ENCODE measurements at regions not wholly inside any gene's neighbourhood (a gene's known extent, or its start where the extent isn't known, plus 50 kb on each side); places are given as distances from the start of the nearest gene placed in this dataset.

DNA sequence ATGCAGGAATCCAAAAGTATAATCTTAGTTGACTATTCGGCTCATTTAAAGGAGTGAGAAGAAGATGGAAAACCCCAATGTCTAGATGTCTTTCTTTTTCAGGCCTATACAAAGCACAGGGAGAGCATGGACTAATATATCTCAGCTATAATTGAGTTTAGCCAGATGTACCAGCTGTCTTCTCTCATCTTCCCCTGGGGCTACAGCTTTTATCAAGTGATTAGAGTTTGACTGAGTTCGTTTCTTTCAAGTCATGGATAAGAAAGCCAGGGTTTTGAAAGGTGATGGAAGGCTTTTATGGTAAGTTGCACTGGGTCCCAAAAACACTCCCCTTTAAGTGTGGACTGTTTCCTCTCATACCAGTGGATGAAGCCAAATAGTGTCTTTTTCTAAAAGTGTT is 1172.8 kb upstream of the TENM4 start:
- no peak overlapping the region for H3K4me3 ChIP-seq (replicated peaks; ENCODE audit: low read depth, low read length)
- TF ChIP-seq CTCF (IDR thresholded peaks at IDR 0.05; ENCODE audit: low read depth, low read length, missing control alignments) = no peak
- no peak for DNase-seq (ENCODE audit: extremely low read depth, low read depth)

DNA sequence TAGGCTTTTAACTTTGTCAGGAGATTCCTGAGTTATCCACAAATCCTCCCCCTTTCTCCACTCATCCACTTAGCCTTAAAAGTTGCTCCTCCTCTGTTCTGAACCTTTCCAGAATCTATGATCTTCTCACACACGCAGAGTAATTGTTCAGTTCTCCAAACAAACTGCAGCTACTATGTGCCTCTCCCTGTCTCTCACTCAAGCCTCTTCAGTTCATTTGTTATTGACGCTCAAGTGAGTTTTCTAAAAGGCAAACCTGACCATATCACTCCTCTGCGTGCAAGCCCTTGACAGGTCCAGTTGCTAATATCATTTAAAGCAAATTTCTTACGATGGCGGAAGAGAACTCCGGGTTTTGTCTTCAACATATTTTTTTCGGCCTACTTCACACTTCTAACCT is 1169.7 kb upstream of the TENM4 start:
- DNase-seq (ENCODE audit: extremely low read depth, low read depth) = no peak
- TF ChIP-seq CTCF (IDR thresholded peaks at IDR 0.05; ENCODE audit: low read depth, low read length, missing control alignments) = no peak
- H3K4me3 ChIP-seq (replicated peaks; ENCODE audit: low read depth, low read length) = no peak overlapping the region

DNA sequence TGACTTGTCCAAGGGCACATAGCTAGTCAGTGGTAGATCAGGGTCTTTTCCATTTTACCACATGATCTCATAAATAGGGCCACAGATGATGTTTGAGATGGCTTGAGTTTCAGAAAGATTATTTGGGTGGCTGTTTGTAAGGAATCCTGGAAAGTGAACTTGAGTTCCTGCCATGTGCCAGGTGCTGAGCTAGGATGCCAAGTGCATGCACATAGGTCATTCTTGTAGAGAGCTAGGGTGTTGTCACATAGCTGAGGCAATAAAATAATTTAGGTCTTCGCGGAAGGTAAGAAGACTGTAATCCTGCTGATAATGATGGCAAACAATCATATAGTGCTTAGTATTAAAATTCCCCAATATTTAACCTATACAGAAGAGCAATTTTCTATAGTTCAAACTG is 1162.6 kb upstream of the TENM4 start:
- no peak overlapping the region for H3K4me3 ChIP-seq (replicated peaks; ENCODE audit: low read depth, low read length)
- no peak for DNase-seq (ENCODE audit: extremely low read depth, low read depth)
- TF ChIP-seq CTCF (IDR thresholded peaks at IDR 0.05; ENCODE audit: low read depth, low read length, missing control alignments) = no peak

GRCh38 chr11:80598905-80599304 is 1158.1 kb upstream of the TENM4 start:
- no peak for DNase-seq (ENCODE audit: extremely low read depth, low read depth)
- no peak overlapping the region for H3K4me3 ChIP-seq (replicated peaks; ENCODE audit: low read depth, low read length)
- no peak for TF ChIP-seq CTCF (IDR thresholded peaks at IDR 0.05; ENCODE audit: low read depth, low read length, missing control alignments)

DNA sequence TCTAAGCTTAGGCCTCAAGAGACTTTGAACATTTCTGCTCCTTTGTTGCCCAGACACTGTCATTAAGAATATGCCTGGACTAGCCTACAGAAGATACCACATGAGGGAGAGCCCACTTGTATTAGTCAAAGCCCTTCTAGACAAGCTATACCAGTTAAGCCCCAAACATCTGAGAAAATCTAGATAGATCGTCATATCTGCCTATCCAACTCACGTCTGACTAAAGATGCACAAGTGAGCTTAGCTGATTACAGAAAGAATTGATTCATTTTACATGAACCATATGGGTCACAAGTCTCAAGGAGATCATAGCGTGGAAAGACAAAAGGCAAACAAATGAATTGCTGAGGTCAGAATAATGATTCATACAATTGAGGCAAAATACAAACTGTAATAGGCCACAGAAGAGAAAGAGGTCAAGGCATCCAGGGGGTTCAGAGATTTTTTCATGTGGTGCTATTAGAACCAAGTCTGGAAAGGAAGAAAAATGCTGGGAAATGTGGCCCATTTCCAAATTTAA is 1155.5 kb upstream of the TENM4 start:
- DNase-seq (ENCODE audit: extremely low read depth, low read depth) = no peak
- no peak overlapping the region for H3K4me3 ChIP-seq (replicated peaks; ENCODE audit: low read depth, low read length)
- TF ChIP-seq CTCF (IDR thresholded peaks at IDR 0.05; ENCODE audit: low read depth, low read length, missing control alignments) = no peak

GRCh38 chr11:80595011-80595410 is 1154.2 kb upstream of the TENM4 start:
- no peak for DNase-seq (ENCODE audit: extremely low read depth, low read depth)
- H3K4me3 ChIP-seq (replicated peaks; ENCODE audit: low read depth, low read length) = no peak overlapping the region
- TF ChIP-seq CTCF (IDR thresholded peaks at IDR 0.05; ENCODE audit: low read depth, low read length, missing control alignments) = no peak

DNA sequence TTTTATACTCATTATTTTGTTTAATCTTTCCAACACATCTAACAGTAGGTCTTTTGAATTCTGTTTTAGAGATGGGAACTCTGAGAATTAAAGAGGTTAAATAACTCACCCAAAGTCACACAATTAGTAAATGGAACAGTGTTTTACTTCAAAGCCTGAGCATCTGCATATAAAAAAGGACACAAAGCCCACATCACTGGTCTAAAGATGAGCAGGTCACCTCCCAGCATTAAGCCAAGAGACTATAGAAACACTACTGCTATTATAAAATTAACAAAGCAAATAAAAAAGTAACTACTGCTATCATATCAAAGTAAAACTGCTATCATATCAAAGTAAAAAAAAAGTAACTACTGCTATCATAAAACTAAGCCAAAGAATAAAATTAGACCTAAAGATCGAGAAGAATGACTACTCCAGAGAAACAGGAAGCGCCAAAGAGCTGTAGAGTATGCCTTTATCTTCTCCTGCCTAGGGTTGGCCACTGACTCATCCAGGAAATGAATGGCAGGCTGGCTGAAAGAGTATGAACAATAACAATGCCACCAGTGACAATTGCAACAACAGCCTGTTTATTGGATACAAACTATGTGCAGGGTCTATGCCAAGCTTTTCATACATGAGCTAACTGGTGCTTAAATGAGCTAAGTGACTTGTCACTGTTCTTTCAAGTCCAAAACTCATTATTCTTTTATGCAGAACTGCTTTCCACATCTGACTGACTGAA is 1153.0 kb upstream of the TENM4 start:
- no peak overlapping the region for H3K4me3 ChIP-seq (replicated peaks; ENCODE audit: low read depth, low read length)
- DNase-seq (ENCODE audit: extremely low read depth, low read depth) = no peak
- no peak for TF ChIP-seq CTCF (IDR thresholded peaks at IDR 0.05; ENCODE audit: low read depth, low read length, missing control alignments)

Data from HFF-Myc (cell line).